ENCODE measurements at regions not wholly inside any gene's neighbourhood (a gene's known extent, or its start where the extent isn't known, plus 50 kb on each side); places are given as distances from the start of the nearest gene placed in this dataset.

DNA sequence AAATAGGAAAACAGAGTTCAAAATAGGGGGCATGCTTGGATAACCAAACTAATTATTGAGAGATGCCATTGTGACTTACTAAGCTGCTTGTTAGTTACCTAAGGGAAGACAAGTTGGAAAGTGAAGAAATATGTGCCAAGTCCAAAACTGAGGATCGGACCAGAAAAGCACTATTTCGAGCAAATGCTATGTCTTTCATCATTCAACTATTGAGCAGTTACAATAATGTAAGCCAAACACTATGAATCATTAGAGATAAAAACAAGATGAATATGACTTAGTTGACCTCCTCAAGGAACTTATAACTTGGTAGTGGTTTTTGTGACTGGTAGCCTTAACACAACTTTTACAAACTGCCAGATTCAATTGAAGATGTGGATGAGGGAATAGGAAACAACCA lies 240.6 kb upstream of the MPDZ start:
- H3K4me1 ChIP-seq (ENCODE audit: low read length) = no peaks in the 10 kb centered on the region

GRCh38 chr9:13513716-13514444 lies 234.4 kb upstream of the MPDZ start:
- H3K4me1 ChIP-seq (ENCODE audit: low read length) = no peaks in the 10 kb centered on the region
- H4K20me1 ChIP-seq (ENCODE audit: insufficient read depth, low read length) = no peaks in the 10 kb centered on the region
- no peaks in the 10 kb centered on the region for H3K79me2 ChIP-seq (ENCODE audit: low read length)
- no peak overlapping the region for H3K27ac ChIP-seq (ENCODE audit: low read length)
- H3K9ac ChIP-seq (ENCODE audit: low read length) = no peak overlapping the region
- H3K4me3 ChIP-seq (ENCODE audit: low read length) = no peak overlapping the region
- H3K4me2 ChIP-seq (ENCODE audit: low read length) = no peak overlapping the region
- no peaks in the 10 kb centered on the region for H3K36me3 ChIP-seq (replicated peaks; ENCODE audit: low read depth, low read length)
- no peaks in the 10 kb centered on the region for H3K9me3 ChIP-seq (ENCODE audit: insufficient read depth, low read length)
- H2AFZ ChIP-seq (ENCODE audit: low read depth, low read length) = no peak overlapping the region
- no peak for TF ChIP-seq EZH2phosphoT487 (IDR thresholded peaks at IDR 0.05; ENCODE audit: low read depth)
- TF ChIP-seq, protein P1, sequence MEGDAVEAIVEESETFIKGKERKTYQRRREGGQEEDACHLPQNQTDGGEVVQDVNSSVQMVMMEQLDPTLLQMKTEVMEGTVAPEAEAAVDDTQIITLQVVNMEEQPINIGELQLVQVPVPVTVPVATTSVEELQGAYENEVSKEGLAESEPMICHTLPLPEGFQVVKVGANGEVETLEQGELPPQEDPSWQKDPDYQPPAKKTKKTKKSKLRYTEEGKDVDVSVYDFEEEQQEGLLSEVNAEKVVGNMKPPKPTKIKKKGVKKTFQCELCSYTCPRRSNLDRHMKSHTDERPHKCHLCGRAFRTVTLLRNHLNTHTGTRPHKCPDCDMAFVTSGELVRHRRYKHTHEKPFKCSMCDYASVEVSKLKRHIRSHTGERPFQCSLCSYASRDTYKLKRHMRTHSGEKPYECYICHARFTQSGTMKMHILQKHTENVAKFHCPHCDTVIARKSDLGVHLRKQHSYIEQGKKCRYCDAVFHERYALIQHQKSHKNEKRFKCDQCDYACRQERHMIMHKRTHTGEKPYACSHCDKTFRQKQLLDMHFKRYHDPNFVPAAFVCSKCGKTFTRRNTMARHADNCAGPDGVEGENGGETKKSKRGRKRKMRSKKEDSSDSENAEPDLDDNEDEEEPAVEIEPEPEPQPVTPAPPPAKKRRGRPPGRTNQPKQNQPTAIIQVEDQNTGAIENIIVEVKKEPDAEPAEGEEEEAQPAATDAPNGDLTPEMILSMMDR (IDR thresholded peaks at IDR 0.05; ENCODE audit: low read depth, low read length) = no peak
- H3K27me3 ChIP-seq (ENCODE audit: low read depth, low read length) = no peaks in the 10 kb centered on the region

More for the DNA sequence above, 240.6 kb upstream of the MPDZ start:
- Histone ChIP-seq H3K4me3 (ENCODE audit: low read length) (no peak overlapping the region), H4K20me1 (ENCODE audit: insufficient read depth, low read length) (no peaks in the 10 kb centered on the region), H3K79me2 (ENCODE audit: low read length) (no peaks in the 10 kb centered on the region), H3K9ac (ENCODE audit: low read length) (no peak overlapping the region), H3K27ac (ENCODE audit: low read length) (no peak overlapping the region), H3K27me3 (ENCODE audit: low read depth, low read length) (no peaks in the 10 kb centered on the region), H2AFZ (ENCODE audit: low read depth, low read length) (no peak overlapping the region), H3K36me3 (replicated peaks; ENCODE audit: low read depth, low read length) (no peaks in the 10 kb centered on the region), H3K9me3 (ENCODE audit: insufficient read depth, low read length) (no peaks in the 10 kb centered on the region), H3K4me2 (ENCODE audit: low read length) (no peak overlapping the region)
- no peak for TF ChIP-seq EZH2phosphoT487 (IDR thresholded peaks at IDR 0.05; ENCODE audit: low read depth)
- TF ChIP-seq, protein P1 (IDR thresholded peaks at IDR 0.05; ENCODE audit: low read depth, low read length) = no peak

DNA sequence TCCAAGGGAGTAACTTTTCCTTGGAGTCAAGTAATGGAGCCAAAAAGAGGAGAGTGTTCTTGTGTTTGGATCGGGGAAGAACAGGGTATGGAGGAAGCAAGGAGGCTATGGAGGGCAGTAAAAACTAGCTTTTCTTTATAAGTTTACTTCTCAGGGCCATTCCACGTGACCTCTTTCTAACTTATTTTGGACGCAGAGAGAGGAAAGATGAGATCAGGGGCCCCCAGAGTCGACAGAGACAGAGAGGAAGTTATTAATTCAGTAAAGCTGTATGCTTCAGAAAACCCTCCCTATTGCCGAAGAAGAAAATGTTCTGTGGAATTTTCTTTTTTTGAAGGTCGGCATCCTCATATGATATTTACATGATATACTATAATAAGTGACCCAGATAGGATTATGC lies 233.8 kb upstream of the MPDZ start:
- Histone ChIP-seq H2AFZ (ENCODE audit: low read depth, low read length) (no peak overlapping the region), H3K4me2 (ENCODE audit: low read length) (no peak overlapping the region), H3K27me3 (ENCODE audit: low read depth, low read length) (no peaks in the 10 kb centered on the region), H3K36me3 (replicated peaks; ENCODE audit: low read depth, low read length) (no peaks in the 10 kb centered on the region), H3K27ac (ENCODE audit: low read length) (no peak overlapping the region), H3K4me3 (ENCODE audit: low read length) (no peak overlapping the region), H3K4me1 (ENCODE audit: low read length) (no peaks in the 10 kb centered on the region), H3K9me3 (ENCODE audit: insufficient read depth, low read length) (no peaks in the 10 kb centered on the region), H3K9ac (ENCODE audit: low read length) (no peak overlapping the region), H4K20me1 (ENCODE audit: insufficient read depth, low read length) (no peaks in the 10 kb centered on the region), H3K79me2 (ENCODE audit: low read length) (no peaks in the 10 kb centered on the region)
- TF ChIP-seq, protein P1 (IDR thresholded peaks at IDR 0.05; ENCODE audit: low read depth, low read length) = no peak
- no peak for TF ChIP-seq EZH2phosphoT487 (IDR thresholded peaks at IDR 0.05; ENCODE audit: low read depth)

GRCh38 chr9:13508681-13509080 lies 229.2 kb upstream of the MPDZ start:
- no peaks in the 10 kb centered on the region for H3K36me3 ChIP-seq (replicated peaks; ENCODE audit: low read depth, low read length)
- H3K27me3 ChIP-seq (ENCODE audit: low read depth, low read length) = no peaks in the 10 kb centered on the region
- no peak overlapping the region for H3K27ac ChIP-seq (ENCODE audit: low read length)
- H2AFZ ChIP-seq (ENCODE audit: low read depth, low read length) = no peak overlapping the region
- H3K79me2 ChIP-seq (ENCODE audit: low read length) = no peaks in the 10 kb centered on the region
- H3K9ac ChIP-seq (ENCODE audit: low read length) = no peak overlapping the region
- H3K4me1 ChIP-seq (ENCODE audit: low read length) = no peaks in the 10 kb centered on the region
- no peaks in the 10 kb centered on the region for H4K20me1 ChIP-seq (ENCODE audit: insufficient read depth, low read length)
- TF ChIP-seq, protein P1 (IDR thresholded peaks at IDR 0.05; ENCODE audit: low read depth, low read length) = no peak
- TF ChIP-seq EZH2phosphoT487 (IDR thresholded peaks at IDR 0.05; ENCODE audit: low read depth) = no peak
- H3K4me2 ChIP-seq (ENCODE audit: low read length) = no peak overlapping the region
- no peak overlapping the region for H3K4me3 ChIP-seq (ENCODE audit: low read length)
- no peaks in the 10 kb centered on the region for H3K9me3 ChIP-seq (ENCODE audit: insufficient read depth, low read length)

All from OCI-LY3 (cell line).